WTC11 (cell line): ENCODE measurements at regions not wholly inside any gene's neighbourhood (a gene's known extent, or its start where the extent isn't known, plus 50 kb on each side); places are given as distances from the start of the nearest gene placed in this dataset.

Experiments
- ATAC-seq: fragments of 200-7000 bp; cut with Tn5 transposase; 2 replicates; pipeline ENCODE4 v1.10.0; 2021; ENCODE audit warnings: mild to moderate bottlenecking, moderate library complexity
- CTCF ChIA-PET: fragments of 300-600 bp; sonication (Branson Sonifier 250); formaldehyde crosslinking; loops from one replicate; lab custom pipeline; 2021; ENCODE audit warnings: antibody characterized with exemption; lab: Charles Lee
- POLR2A ChIA-PET: fragments of 350-600 bp; sonication (Branson Sonifier 250); formaldehyde crosslinking; loops from one replicate; lab custom pipeline; 2021; ENCODE audit warnings: antibody characterized with exemption; lab: Charles Lee
- DNase-seq: peaks from one replicate; pipeline ENCODE4 v3.0.0; 2021; ENCODE audit warnings: low spot score
- H3K27ac Mint-ChIP-seq: 2 replicates; pipeline ENCODE4 v1.8.0; 2021; ENCODE audit warnings: mixed read lengths
- H3K27me3 Mint-ChIP-seq: 2 replicates; pipeline ENCODE4 v1.8.0; 2021; ENCODE audit warnings: low read depth, mild to moderate bottlenecking, moderate library complexity, mixed read lengths
- H3K36me3 Mint-ChIP-seq: 2 replicates; pipeline ENCODE4 v1.8.0; 2021; ENCODE audit warnings: mixed read lengths
- H3K4me1 Mint-ChIP-seq: 2 replicates; pipeline ENCODE4 v1.8.0; 2022; ENCODE audit warnings: mixed read lengths
- H3K4me3 Mint-ChIP-seq: 2 replicates; pipeline ENCODE4 v1.8.0; 2021; ENCODE audit warnings: mild to moderate bottlenecking, moderate library complexity, mixed read lengths
- H3K9me3 Mint-ChIP-seq: 2 replicates; pipeline ENCODE4 v1.8.0; 2021; ENCODE audit warnings: mixed read lengths
- CREM ChIP-seq: sonication (generic); formaldehyde crosslinking; IDR thresholded peaks from 2 replicates; pipeline ENCODE4 v1.8.1; 2022; ENCODE audit warnings: mild to moderate bottlenecking, missing genetic modification reagents, moderate library complexity
- FOXJ3 ChIP-seq: sonication (generic); formaldehyde crosslinking; IDR thresholded peaks from 2 replicates; pipeline ENCODE4 v1.9.0; 2021; ENCODE audit warnings: missing genetic modification reagents, mild to moderate bottlenecking, borderline replicate concordance
- FOXP1 ChIP-seq: sonication (generic); formaldehyde crosslinking; IDR thresholded peaks from 2 replicates; pipeline ENCODE4 v1.8.0; 2022; ENCODE audit warnings: missing genetic modification reagents, mild to moderate bottlenecking, moderate library complexity, borderline replicate concordance
- JAZF1 ChIP-seq: fragments of 250-450 bp; sonication (Bioruptor Pico); IDR thresholded peaks from 2 replicates; pipeline ENCODE4 v1.9.0; 2021; ENCODE audit warnings: moderate library complexity, mild to moderate bottlenecking, inconsistent platforms
- OVOL2 ChIP-seq: fragments of 250-450 bp; sonication (Bioruptor Pico); IDR thresholded peaks from 2 replicates; pipeline ENCODE4 v1.9.0; 2021; ENCODE audit warnings: mild to moderate bottlenecking, borderline replicate concordance
- PRRX2 ChIP-seq: fragments of 250-450 bp; sonication (Bioruptor Pico); IDR thresholded peaks from 2 replicates; pipeline ENCODE4 v1.8.0; 2021; ENCODE audit warnings: mild to moderate bottlenecking
- RORB ChIP-seq: fragments of 250-450 bp; sonication (Bioruptor Pico); IDR thresholded peaks from 2 replicates; pipeline ENCODE4 v1.9.0; 2021; ENCODE audit warnings: mild to moderate bottlenecking
- SOX15 ChIP-seq: fragments of 250-450 bp; sonication (Bioruptor Pico); IDR thresholded peaks from 2 replicates; pipeline ENCODE4 v1.9.0; 2021; ENCODE audit warnings: mild to moderate bottlenecking
- TEAD4 ChIP-seq: sonication (generic); formaldehyde crosslinking; IDR thresholded peaks from 2 replicates; pipeline ENCODE4 v1.8.0; 2022; ENCODE audit warnings: mild to moderate bottlenecking, missing genetic modification reagents
- ZNF232 ChIP-seq: sonication (generic); formaldehyde crosslinking; IDR thresholded peaks from 2 replicates; pipeline ENCODE4 v1.8.0; 2022; ENCODE audit warnings: mild to moderate bottlenecking, missing genetic modification reagents
- ZNF317 ChIP-seq: sonication (generic); formaldehyde crosslinking; IDR thresholded peaks from 2 replicates; pipeline ENCODE4 v1.8.1; 2023; ENCODE audit warnings: low read depth, mild to moderate bottlenecking, moderate library complexity, missing genetic modification reagents, borderline replicate concordance
- ZNF423 ChIP-seq: fragments of 250-450 bp; sonication (Bioruptor Pico); IDR thresholded peaks from 2 replicates; pipeline ENCODE4 v2.1.2; 2022; ENCODE audit warnings: mild to moderate bottlenecking, moderate library complexity
- ZNF671 ChIP-seq: fragments of 250-450 bp; sonication (Bioruptor Pico); IDR thresholded peaks from 2 replicates; pipeline ENCODE4 v1.8.0; 2021; ENCODE audit warnings: mild to moderate bottlenecking
- TF ChIP-seq, protein P1 (sequence below): fragments of 250-450 bp; sonication (Bioruptor Pico); IDR thresholded peaks from 2 replicates; pipeline ENCODE4 v1.8.0; 2021; ENCODE audit warnings: mild to moderate bottlenecking
- TF ChIP-seq, protein P2 (sequence below): sonication (generic); formaldehyde crosslinking; IDR thresholded peaks from 2 replicates; pipeline ENCODE4 v1.8.1; 2022; ENCODE audit warnings: low read depth, mild to moderate bottlenecking, moderate library complexity, missing genetic modification reagents, borderline replicate concordance
- TF ChIP-seq, protein P3 (sequence below): sonication (generic); formaldehyde crosslinking; IDR thresholded peaks from 2 replicates; pipeline ENCODE4 v1.8.1; 2023; ENCODE audit warnings: mild to moderate bottlenecking, missing genetic modification reagents, moderate library complexity
- TF ChIP-seq, protein P4 (sequence below): sonication (generic); formaldehyde crosslinking; IDR thresholded peaks from 2 replicates; pipeline ENCODE4 v1.8.0; 2023; ENCODE audit warnings: missing genetic modification reagents, mild to moderate bottlenecking, borderline replicate concordance
- TF ChIP-seq, protein P5 (sequence below): fragments of 250-450 bp; sonication (Bioruptor Pico); IDR thresholded peaks from 2 replicates; pipeline ENCODE4 v1.9.0; 2021; ENCODE audit warnings: moderate library complexity, mild to moderate bottlenecking, inconsistent platforms, borderline replicate concordance
- TF ChIP-seq, protein P6 (sequence below): sonication (generic); formaldehyde crosslinking; IDR thresholded peaks from 2 replicates; pipeline ENCODE4 v1.8.0; 2022; ENCODE audit warnings: mild to moderate bottlenecking, missing genetic modification reagents

DNA sequence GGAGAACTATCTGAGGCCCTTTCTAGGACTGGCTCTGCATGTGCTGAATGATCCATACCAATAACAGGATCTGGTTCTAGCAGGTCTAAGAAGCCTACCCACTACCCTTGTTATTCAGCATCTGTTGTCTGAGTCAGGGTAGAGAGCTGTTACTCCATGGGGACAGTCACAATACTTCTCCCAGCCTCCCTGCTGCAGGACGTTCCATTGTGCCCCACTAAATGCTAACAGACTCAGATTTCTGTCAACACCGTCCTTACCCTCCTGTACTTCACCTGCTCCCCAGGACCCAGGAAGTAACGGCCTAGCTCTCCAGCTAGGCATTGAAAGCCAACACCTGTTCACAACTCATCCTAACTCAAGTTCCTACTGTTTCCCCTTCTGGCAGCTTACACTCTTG lies 719.7 kb upstream of the ID2 start:
- Mint-ChIP-seq H3K4me1 (peaks cover 27% of the 10 kb centered on the region), H3K27ac (peak overlapping the region; percentile 77), H3K4me3 (no peak overlapping the region), H3K27me3 (peaks cover 3% of the 10 kb centered on the region; the same call in 1 of the 2 replicates), H3K9me3 (no peaks in the 10 kb centered on the region), H3K36me3 (no peaks in the 10 kb centered on the region)
- CTCF ChIA-PET: interaction anchor here (1.1 kb wide), 1 partner anchor 535 kb away, joined by 3 read pairs; no protein-coding TSS in a partner anchor
- TF ChIP-seq, protein P1, sequence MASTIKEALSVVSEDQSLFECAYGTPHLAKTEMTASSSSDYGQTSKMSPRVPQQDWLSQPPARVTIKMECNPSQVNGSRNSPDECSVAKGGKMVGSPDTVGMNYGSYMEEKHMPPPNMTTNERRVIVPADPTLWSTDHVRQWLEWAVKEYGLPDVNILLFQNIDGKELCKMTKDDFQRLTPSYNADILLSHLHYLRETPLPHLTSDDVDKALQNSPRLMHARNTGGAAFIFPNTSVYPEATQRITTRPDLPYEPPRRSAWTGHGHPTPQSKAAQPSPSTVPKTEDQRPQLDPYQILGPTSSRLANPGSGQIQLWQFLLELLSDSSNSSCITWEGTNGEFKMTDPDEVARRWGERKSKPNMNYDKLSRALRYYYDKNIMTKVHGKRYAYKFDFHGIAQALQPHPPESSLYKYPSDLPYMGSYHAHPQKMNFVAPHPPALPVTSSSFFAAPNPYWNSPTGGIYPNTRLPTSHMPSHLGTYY (CRISPR knock-in tag): no peak
- TF ChIP-seq ZNF423 (CRISPR knock-in tag) (peak; percentile 53; the same call in 1 of the 2 replicates), ZNF232 (CRISPR knock-in tag) (peak; percentile 62; the same call in 1 of the 2 replicates)
- TF ChIP-seq, protein P2, sequence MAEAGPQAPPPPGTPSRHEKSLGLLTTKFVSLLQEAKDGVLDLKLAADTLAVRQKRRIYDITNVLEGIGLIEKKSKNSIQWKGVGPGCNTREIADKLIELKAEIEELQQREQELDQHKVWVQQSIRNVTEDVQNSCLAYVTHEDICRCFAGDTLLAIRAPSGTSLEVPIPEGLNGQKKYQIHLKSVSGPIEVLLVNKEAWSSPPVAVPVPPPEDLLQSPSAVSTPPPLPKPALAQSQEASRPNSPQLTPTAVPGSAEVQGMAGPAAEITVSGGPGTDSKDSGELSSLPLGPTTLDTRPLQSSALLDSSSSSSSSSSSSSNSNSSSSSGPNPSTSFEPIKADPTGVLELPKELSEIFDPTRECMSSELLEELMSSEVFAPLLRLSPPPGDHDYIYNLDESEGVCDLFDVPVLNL (CRISPR knock-in tag): no peak
- POLR2A ChIA-PET: no interaction called here
- DNase-seq (no peak), ATAC-seq (peak; percentile 85)

DNA sequence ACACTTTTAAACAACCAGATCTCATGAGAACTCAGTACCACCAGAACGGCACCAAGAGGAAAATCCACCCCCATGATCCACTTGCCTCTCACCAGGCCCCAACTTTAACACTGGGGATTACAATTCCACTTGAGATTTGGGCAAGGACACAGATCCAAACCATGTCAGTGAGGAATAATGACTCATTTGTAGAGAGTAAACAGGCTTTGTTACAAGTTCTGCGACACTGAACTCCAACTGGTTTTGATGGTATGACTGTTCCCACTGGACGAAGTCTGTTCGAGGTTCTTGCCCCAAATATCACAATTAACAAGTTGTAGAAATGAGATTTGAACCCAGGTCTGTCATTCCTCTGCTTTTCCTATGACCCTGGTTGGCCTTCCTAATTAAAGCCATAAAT lies 718.1 kb upstream of the ID2 start:
- Mint-ChIP-seq H3K9me3 (no peaks in the 10 kb centered on the region), H3K27me3 (peaks cover 3% of the 10 kb centered on the region; the same call in 1 of the 2 replicates), H3K36me3 (no peaks in the 10 kb centered on the region), H3K4me1 (peaks cover 27% of the 10 kb centered on the region)
- CTCF ChIA-PET: no interaction called here
- POLR2A ChIA-PET: no interaction called here
- ATAC-seq (no peak), DNase-seq (no peak)
- TF ChIP-seq FOXP1 (CRISPR knock-in tag) (no peak), ZNF671 (CRISPR knock-in tag) (no peak), CREM (CRISPR knock-in tag) (no peak), ZNF317 (CRISPR knock-in tag) (no peak), FOXJ3 (no peak), PRRX2 (CRISPR knock-in tag) (no peak), JAZF1 (CRISPR knock-in tag) (no peak), TEAD4 (no peak), OVOL2 (no peak), SOX15 (no peak), RORB (no peak)
- TF ChIP-seq, protein P3, sequence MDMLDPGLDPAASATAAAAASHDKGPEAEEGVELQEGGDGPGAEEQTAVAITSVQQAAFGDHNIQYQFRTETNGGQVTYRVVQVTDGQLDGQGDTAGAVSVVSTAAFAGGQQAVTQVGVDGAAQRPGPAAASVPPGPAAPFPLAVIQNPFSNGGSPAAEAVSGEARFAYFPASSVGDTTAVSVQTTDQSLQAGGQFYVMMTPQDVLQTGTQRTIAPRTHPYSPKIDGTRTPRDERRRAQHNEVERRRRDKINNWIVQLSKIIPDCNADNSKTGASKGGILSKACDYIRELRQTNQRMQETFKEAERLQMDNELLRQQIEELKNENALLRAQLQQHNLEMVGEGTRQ (CRISPR knock-in tag): no peak
- TF ChIP-seq, protein P4, sequence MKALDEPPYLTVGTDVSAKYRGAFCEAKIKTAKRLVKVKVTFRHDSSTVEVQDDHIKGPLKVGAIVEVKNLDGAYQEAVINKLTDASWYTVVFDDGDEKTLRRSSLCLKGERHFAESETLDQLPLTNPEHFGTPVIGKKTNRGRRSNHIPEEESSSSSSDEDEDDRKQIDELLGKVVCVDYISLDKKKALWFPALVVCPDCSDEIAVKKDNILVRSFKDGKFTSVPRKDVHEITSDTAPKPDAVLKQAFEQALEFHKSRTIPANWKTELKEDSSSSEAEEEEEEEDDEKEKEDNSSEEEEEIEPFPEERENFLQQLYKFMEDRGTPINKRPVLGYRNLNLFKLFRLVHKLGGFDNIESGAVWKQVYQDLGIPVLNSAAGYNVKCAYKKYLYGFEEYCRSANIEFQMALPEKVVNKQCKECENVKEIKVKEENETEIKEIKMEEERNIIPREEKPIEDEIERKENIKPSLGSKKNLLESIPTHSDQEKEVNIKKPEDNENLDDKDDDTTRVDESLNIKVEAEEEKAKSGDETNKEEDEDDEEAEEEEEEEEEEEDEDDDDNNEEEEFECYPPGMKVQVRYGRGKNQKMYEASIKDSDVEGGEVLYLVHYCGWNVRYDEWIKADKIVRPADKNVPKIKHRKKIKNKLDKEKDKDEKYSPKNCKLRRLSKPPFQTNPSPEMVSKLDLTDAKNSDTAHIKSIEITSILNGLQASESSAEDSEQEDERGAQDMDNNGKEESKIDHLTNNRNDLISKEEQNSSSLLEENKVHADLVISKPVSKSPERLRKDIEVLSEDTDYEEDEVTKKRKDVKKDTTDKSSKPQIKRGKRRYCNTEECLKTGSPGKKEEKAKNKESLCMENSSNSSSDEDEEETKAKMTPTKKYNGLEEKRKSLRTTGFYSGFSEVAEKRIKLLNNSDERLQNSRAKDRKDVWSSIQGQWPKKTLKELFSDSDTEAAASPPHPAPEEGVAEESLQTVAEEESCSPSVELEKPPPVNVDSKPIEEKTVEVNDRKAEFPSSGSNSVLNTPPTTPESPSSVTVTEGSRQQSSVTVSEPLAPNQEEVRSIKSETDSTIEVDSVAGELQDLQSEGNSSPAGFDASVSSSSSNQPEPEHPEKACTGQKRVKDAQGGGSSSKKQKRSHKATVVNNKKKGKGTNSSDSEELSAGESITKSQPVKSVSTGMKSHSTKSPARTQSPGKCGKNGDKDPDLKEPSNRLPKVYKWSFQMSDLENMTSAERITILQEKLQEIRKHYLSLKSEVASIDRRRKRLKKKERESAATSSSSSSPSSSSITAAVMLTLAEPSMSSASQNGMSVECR: no peak
- TF ChIP-seq, protein P5, sequence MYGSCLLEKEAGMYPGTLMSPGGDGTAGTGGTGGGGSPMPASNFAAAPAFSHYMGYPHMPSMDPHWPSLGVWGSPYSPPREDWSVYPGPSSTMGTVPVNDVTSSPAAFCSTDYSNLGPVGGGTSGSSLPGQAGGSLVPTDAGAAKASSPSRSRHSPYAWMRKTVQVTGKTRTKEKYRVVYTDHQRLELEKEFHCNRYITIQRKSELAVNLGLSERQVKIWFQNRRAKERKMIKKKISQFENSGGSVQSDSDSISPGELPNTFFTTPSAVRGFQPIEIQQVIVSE: no peak
- TF ChIP-seq, protein P6, sequence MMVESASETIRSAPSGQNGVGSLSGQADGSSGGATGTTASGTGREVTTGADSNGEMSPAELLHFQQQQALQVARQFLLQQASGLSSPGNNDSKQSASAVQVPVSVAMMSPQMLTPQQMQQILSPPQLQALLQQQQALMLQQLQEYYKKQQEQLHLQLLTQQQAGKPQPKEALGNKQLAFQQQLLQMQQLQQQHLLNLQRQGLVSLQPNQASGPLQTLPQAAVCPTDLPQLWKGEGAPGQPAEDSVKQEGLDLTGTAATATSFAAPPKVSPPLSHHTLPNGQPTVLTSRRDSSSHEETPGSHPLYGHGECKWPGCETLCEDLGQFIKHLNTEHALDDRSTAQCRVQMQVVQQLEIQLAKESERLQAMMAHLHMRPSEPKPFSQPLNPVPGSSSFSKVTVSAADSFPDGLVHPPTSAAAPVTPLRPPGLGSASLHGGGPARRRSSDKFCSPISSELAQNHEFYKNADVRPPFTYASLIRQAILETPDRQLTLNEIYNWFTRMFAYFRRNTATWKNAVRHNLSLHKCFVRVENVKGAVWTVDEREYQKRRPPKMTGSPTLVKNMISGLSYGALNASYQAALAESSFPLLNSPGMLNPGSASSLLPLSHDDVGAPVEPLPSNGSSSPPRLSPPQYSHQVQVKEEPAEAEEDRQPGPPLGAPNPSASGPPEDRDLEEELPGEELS (CRISPR knock-in tag): no peak
- TF ChIP-seq, all 79 proteins: peak for 0
- Mint-ChIP-seq H3K27ac (no peak overlapping the region), H3K4me3 (no peak overlapping the region)
